Omental fat pad (tissue), 3 donors: ENCODE measurements at regions not wholly inside any gene's neighbourhood (a gene's known extent, or its start where the extent isn't known, plus 50 kb on each side); places are given as distances from the start of the nearest gene placed in this dataset.
A peak's percentile ranks its signal among the peaks of the same experiment; 100 is the strongest.

Source experiments
- ATAC-seq: fragments of 150-250 bp; one replicate; pipeline ENCODE4 v1.9.1; 2016; ENCODE audit warnings: mild to moderate bottlenecking, moderate library complexity; ENCODE audit not compliant: low FRiP score
- DNase-seq: peaks from one replicate; pipeline ENCODE4 v3.0.0-alpha.2; 2019; ENCODE audit warnings: low spot score
- TF ChIP-seq, protein P1 (sequence below), 3 donors: fragments of 450-650 bp; IDR thresholded peaks; one replicate each; pipeline ENCODE4 v1.5.1; 2016 to 2017; ENCODE audit warnings: antibody characterized with exemption in 3 of 3, mild to moderate bottlenecking in 3 of 3, moderate library complexity in 2 of 3

DNA sequence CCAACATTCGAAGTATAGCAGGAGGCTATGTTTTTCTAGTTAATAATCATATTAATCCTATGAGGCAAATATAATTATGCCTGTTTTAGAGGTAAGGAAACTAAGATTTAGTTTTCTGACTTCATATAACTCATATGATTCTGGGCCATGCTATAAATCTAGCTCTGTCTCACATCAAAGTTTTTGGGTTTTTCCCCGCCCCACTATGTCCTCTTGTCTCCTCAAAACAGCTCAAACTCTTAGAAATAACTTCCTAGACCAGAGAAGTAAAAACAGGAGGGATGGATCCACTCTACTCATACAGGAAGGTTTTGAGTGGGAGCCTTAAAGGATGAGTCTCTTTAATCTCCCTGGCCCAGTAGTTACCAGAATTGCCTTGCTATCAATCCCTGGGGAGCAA lies 256.4 kb upstream of the FGGY start:
- DNase-seq, result no peak
- TF ChIP-seq, protein P1, sequence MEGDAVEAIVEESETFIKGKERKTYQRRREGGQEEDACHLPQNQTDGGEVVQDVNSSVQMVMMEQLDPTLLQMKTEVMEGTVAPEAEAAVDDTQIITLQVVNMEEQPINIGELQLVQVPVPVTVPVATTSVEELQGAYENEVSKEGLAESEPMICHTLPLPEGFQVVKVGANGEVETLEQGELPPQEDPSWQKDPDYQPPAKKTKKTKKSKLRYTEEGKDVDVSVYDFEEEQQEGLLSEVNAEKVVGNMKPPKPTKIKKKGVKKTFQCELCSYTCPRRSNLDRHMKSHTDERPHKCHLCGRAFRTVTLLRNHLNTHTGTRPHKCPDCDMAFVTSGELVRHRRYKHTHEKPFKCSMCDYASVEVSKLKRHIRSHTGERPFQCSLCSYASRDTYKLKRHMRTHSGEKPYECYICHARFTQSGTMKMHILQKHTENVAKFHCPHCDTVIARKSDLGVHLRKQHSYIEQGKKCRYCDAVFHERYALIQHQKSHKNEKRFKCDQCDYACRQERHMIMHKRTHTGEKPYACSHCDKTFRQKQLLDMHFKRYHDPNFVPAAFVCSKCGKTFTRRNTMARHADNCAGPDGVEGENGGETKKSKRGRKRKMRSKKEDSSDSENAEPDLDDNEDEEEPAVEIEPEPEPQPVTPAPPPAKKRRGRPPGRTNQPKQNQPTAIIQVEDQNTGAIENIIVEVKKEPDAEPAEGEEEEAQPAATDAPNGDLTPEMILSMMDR (IDR thresholded peaks at IDR 0.05), result no peak
- ATAC-seq, result no peak

DNA sequence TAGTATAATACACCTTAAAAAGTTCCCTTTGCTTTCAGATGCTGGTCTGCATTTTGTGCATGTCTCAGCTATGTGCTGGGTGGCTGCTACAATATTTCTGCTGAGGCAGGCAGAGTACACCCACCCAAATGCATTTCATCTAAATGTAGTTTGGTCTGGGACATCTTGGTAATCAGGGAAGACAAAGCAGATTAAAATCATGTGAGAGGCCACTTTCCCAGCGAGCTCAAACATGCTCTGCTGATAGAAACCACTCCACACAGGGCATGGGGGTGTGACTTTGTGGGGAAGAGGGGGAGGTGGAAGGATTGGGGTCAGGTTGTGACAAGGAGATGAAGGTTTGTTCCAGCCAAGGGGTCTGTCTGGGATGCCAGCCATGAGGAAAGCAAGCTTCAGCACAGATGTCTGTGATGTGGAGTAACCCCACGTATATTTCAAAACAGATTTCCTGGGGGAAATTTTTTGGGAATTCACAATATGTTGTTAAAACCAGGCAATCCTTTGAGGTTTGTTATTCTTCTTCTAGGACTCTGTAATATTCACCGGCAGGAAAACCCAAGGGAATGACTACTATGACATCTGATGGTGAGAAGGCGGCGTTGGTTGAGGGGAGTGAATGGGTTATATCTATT lies 255.1 kb upstream of the FGGY start:
- TF ChIP-seq, protein P1 (IDR thresholded peaks at IDR 0.05), result no peak
- no peak for DNase-seq
- no peak for ATAC-seq

DNA sequence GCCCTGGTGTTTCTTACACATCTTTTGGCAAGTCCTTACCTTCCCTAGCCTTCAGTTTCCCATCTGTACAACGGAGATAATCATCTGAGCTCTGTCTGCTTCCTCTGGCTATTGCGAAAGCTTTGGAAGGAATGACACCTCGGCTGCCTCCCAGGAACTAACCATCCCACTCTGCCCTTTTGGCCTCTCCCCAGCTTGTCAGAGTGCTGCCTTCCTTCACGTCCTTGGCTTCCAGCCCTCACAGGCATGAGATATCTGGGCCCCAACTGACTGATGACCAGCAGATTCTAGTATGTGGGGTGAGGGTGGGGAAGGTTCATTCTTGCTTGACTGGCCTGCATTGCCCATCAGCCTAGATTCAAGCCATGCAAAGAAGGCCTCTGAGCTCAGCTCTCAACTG lies 253.1 kb upstream of the FGGY start:
- DNase-seq, result peak; percentile 38
- TF ChIP-seq, protein P1 (IDR thresholded peaks at IDR 0.05), result no peak
- ATAC-seq, result peak; percentile 80

DNA sequence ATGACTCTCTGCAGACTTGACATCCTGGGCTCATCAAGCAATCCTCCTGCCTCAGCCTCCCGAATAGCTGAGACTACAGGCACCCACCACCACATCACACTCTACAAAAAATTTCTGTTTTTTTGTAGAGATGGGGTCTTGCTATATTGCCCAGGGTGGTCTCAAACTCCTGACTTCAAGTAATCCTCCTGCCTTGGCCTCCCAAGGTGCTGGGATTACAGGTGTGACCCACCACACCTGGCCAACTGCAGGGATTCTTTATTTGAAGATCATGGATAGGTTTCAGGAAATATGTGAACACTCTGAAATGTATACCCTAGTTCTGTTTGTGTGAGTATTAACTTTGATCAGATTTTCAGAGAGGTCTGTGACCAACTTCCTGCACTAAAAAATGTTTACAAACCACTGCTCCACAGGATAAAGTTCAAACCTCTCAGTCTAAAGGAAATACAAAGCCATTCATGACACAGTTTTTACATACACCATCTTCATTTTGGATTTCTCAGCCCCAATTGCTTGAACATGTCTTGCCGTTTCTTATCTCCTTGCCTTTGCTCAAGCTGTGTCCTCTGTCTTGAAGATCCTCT lies 252.3 kb upstream of the FGGY start:
- ATAC-seq (no peak), DNase-seq (no peak)
- TF ChIP-seq, protein P1 (IDR thresholded peaks at IDR 0.05), result no peak

DNA sequence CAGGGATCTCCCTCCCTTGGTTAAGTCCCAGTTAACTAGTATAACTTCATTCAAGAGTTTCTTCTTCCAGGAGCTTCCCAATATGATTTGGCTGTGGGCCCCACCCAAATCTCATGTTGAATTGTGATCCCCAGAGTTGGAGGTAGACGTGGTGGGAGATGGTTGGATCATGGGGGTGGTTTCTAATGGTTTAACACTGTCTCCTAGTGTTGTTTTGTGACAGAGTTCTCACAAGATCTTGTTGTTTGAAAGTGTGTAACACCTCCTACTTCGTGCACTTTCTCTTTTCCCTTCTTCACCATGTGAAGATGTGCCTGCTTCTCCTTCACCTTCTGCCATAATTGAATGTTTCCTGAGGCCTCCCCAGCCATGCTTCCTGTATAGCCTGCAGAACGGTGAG lies 251.8 kb upstream of the FGGY start:
- no peak for ATAC-seq
- TF ChIP-seq, protein P1 (IDR thresholded peaks at IDR 0.05), result no peak
- DNase-seq, result no peak

DNA sequence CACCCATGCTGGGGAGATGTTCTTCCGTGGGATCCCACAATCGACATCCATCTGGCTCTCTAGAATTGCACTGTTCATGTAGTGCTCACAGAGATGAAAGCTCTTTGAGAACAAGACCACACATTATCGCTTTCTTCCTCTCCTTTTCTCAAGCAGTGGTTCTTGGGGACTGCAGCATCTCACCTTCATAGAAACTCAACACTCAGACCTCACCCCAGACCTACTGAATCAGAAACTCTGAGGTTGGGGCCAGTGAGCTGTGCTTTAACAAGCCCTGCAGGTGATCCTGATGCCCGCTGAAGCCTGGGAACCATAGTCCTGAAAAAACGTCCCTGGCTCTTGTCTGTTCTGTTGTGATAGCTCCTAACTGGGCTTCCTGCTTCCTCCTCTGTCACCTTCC lies 251.3 kb upstream of the FGGY start:
- ATAC-seq (no peak), DNase-seq (no peak)
- TF ChIP-seq, protein P1 (IDR thresholded peaks at IDR 0.05), result no peak

DNA sequence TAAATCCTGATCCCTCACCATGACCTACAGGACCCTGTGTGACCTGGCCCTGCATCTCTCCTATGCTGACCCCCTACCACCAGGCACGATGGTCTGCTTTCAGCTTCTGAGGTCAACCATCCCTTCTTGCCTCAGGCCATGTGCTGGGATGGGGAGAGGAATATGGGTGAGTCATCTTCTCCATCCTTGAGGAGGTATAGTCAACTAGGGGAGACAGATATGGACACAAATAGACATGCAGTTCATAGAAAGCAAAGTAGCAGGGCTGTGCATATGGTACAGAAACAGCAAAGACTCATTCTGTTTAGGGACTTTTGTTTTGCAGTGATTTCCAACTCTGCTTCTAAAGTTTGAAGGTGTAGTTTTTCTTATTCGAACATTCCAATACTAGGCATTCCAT lies 250.8 kb upstream of the FGGY start:
- no peak for DNase-seq
- TF ChIP-seq, protein P1 (IDR thresholded peaks at IDR 0.05), result no peak
- ATAC-seq, result no peak
